ENCODE measurements at regions not wholly inside any gene's neighbourhood (a gene's known extent, or its start where the extent isn't known, plus 50 kb on each side); places are given as distances from the start of the nearest gene placed in this dataset.

DNA sequence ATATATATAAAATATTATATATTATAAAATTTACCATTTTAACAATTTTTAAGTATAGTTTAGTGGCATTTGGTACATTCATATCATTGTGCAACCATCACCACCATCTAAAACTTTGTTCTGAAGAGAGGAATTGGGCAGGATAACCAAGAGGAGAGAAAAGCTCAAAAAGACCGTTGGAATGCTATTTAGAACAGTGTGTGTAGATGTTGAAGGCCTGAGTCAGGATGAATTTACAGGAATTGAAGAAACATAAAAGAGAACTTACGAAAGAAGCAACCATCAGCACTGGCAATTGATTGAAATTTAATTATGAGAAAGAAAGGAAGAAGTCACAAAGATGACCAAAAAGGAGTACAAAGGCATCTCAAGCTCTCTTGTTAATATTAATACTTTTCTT is 196.9 kb upstream of the PWP1 start:
- TF ChIP-seq POLR2AphosphoS5 (IDR thresholded peaks at IDR 0.05; ENCODE audit: low read depth) (no peak), GABPA (IDR thresholded peaks at IDR 0.05; ENCODE audit: low read depth) (no peak), SPI1 (IDR thresholded peaks at IDR 0.05; ENCODE audit: borderline replicate concordance, low read depth) (no peak)
- TF ChIP-seq, protein P1, sequence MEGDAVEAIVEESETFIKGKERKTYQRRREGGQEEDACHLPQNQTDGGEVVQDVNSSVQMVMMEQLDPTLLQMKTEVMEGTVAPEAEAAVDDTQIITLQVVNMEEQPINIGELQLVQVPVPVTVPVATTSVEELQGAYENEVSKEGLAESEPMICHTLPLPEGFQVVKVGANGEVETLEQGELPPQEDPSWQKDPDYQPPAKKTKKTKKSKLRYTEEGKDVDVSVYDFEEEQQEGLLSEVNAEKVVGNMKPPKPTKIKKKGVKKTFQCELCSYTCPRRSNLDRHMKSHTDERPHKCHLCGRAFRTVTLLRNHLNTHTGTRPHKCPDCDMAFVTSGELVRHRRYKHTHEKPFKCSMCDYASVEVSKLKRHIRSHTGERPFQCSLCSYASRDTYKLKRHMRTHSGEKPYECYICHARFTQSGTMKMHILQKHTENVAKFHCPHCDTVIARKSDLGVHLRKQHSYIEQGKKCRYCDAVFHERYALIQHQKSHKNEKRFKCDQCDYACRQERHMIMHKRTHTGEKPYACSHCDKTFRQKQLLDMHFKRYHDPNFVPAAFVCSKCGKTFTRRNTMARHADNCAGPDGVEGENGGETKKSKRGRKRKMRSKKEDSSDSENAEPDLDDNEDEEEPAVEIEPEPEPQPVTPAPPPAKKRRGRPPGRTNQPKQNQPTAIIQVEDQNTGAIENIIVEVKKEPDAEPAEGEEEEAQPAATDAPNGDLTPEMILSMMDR (IDR thresholded peaks at IDR 0.05; ENCODE audit: insufficient read depth, low read length): no peak
- TF ChIP-seq, protein P2, sequence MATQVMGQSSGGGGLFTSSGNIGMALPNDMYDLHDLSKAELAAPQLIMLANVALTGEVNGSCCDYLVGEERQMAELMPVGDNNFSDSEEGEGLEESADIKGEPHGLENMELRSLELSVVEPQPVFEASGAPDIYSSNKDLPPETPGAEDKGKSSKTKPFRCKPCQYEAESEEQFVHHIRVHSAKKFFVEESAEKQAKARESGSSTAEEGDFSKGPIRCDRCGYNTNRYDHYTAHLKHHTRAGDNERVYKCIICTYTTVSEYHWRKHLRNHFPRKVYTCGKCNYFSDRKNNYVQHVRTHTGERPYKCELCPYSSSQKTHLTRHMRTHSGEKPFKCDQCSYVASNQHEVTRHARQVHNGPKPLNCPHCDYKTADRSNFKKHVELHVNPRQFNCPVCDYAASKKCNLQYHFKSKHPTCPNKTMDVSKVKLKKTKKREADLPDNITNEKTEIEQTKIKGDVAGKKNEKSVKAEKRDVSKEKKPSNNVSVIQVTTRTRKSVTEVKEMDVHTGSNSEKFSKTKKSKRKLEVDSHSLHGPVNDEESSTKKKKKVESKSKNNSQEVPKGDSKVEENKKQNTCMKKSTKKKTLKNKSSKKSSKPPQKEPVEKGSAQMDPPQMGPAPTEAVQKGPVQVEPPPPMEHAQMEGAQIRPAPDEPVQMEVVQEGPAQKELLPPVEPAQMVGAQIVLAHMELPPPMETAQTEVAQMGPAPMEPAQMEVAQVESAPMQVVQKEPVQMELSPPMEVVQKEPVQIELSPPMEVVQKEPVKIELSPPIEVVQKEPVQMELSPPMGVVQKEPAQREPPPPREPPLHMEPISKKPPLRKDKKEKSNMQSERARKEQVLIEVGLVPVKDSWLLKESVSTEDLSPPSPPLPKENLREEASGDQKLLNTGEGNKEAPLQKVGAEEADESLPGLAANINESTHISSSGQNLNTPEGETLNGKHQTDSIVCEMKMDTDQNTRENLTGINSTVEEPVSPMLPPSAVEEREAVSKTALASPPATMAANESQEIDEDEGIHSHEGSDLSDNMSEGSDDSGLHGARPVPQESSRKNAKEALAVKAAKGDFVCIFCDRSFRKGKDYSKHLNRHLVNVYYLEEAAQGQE (IDR thresholded peaks at IDR 0.05; ENCODE audit: insufficient replicate concordance, low read depth): no peak

Measured in HL-60 (cell line).